GM12865 (cell line): ENCODE measurements at regions not wholly inside any gene's neighbourhood (a gene's known extent, or its start where the extent isn't known, plus 50 kb on each side); places are given as distances from the start of the nearest gene placed in this dataset.

ENCODE experiments used
- DNase-seq: peaks from one replicate; pipeline ENCODE4 v3.0.0; 2010; ENCODE audit warnings: low read depth
- H3K4me3 ChIP-seq: 2 replicates; pipeline ENCODE4 v1.5.1; 2011; ENCODE audit warnings: mild to moderate bottlenecking, low read depth, low read length, control low read depth
- TF ChIP-seq, protein P1 (sequence below): IDR thresholded peaks from 2 replicates; pipeline ENCODE4 v1.5.1; 2011; ENCODE audit warnings: low read length, control low read depth, low read depth, inconsistent platforms; ENCODE audit not compliant: insufficient read depth; ENCODE audit errors: missing control alignments

DNA sequence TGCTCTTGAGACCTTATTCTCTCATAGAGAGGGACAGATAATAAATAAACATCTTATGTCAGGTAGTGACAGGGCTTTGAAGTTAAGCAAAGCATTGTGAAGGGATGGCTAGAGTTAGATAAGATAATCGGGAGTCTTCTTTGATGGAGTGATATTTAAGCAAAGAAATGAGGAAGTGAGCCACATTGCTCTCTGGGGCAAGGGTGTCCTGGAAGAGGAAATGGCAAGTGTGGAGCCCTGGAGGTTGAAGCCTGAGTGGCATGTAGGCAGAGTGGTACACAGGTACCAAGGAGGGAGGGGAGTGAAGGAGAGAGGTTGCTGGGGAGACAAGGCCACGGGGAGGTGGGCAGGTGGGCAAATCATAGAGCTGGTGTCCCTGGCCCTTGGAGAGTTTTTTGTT, 110.2 kb downstream of the CTAGE1 start:
- DNase-seq = no peak
- H3K4me3 ChIP-seq = no peak overlapping the region
- TF ChIP-seq, protein P1, sequence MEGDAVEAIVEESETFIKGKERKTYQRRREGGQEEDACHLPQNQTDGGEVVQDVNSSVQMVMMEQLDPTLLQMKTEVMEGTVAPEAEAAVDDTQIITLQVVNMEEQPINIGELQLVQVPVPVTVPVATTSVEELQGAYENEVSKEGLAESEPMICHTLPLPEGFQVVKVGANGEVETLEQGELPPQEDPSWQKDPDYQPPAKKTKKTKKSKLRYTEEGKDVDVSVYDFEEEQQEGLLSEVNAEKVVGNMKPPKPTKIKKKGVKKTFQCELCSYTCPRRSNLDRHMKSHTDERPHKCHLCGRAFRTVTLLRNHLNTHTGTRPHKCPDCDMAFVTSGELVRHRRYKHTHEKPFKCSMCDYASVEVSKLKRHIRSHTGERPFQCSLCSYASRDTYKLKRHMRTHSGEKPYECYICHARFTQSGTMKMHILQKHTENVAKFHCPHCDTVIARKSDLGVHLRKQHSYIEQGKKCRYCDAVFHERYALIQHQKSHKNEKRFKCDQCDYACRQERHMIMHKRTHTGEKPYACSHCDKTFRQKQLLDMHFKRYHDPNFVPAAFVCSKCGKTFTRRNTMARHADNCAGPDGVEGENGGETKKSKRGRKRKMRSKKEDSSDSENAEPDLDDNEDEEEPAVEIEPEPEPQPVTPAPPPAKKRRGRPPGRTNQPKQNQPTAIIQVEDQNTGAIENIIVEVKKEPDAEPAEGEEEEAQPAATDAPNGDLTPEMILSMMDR = no peak

DNA sequence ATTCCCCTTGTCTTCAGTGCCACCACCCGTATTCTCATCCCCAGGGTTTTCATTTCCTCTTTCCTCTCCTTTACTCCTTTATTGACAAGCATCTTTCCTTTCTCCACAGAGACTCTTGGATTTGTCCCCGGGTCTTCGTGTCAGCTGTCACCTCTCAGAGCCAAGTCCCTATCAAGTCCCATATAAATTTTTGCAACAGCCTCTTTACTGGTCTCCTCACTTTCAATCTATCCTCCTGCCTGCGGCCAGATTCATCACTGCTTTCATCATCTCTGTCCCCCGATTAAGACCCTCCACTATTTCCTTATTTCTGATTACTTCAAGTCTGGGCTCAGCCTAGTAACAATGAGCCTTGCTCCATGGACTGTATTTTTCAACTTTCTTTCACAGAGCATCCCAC, 113.8 kb downstream of the CTAGE1 start:
- no peak for DNase-seq
- TF ChIP-seq, protein P1 = no peak
- H3K4me3 ChIP-seq = no peak overlapping the region

DNA sequence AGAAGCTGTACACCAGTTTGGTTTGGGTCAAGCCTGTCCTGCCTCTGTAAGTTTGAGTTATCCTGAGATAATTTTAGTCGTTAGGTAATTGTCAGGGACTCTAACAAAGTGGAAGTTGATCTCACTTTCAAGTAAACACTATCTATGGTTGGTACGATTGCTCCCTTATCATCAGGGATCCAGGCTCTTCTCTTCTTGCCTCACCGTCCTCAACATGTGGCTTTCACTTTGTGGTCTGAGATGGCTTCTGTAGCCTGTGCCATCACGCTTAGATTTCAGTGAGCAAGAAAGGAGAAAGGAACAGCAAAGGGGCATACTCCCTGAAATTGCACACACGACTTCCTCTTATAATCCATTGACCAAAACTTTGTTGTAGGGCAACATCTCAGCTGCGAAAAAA, 115.6 kb downstream of the CTAGE1 start:
- H3K4me3 ChIP-seq = no peak overlapping the region
- TF ChIP-seq, protein P1 = no peak
- DNase-seq = no peak

DNA sequence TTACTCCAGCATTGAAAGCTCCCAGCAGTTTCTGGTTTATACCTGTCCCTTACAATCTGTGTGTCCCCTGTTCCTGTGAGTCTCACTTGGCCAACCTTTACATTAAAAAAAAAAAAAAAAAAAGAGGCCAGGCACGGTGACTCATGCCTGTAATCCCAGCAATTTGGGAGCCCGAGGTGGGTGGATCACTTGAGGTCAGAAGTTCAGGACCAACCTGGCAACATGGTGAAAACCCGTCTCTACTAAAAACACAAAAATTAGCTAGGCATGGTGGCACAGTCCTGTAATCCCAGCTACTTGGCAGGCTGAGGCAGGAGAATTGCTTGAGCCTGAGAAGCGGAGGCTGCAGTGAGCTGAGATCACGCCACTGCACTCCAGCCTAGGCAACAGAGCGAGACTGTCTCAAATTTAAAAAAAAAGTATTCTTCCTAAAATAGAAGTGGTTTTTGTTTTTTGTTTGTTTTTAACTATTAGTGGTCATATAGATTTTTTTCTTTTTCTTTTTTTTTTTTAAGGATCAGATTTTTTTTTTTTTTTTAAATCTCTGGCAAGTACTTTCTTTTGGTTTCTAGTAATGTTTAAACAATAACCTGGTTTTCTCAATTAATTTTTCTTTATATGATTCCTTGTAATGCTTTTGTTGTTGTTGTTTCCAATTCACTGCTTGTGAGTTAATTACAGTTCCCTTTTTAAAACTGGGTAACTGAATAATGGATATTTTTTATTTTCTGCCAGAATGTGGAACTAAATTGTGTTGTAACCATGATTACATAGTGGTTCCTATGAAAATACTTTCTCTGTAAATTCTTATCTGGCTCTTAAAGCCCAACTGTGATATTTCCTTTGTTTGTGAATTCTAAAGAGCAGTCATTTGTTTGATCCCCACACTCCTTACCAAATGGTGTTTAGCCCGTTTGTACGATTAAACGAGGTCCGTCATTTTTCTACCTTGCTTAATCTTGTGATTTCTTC, 116.8 kb downstream of the CTAGE1 start:
- H3K4me3 ChIP-seq = no peak overlapping the region
- DNase-seq = no peak
- TF ChIP-seq, protein P1 = no peak

DNA sequence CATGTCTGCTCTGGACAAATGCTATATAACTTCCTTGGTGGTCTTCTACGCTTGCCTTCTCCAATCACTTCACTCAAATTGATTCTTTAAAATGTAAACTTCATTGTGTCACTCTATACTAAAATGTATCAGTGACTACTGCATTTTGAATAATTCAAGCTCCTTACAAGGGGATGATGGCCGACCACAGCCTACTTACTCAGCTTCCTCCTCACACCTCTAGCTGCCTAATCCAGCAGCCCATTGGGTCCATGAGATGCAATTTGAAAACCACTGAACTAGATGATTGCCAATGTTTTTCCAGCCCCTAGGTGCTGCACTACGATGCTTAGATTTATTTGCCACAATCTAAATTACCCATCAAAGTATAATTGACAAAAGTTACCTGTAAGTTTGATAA, 120.7 kb downstream of the CTAGE1 start:
- DNase-seq = no peak
- no peak overlapping the region for H3K4me3 ChIP-seq
- TF ChIP-seq, protein P1 = no peak

DNA sequence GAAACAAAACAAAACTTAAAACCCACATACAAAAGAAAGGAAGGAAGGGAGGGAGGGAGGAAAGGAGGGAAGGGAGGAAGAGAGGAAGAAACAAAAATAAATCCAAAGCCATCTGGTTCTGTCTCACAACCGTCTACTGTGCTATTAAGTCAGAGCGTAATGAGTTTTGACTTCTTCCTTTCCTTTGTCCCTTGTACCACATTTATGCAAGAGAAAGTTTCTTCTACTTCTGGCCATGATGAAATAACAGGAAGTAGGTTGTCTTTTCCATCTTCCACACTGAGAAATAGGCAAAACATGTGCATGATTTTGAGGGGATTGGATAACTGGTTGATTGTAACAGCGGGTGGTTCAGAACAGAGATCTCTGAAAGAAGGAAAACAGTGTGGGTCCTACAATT, 121.4 kb downstream of the CTAGE1 start:
- no peak for DNase-seq
- TF ChIP-seq, protein P1 = no peak
- no peak overlapping the region for H3K4me3 ChIP-seq

DNA sequence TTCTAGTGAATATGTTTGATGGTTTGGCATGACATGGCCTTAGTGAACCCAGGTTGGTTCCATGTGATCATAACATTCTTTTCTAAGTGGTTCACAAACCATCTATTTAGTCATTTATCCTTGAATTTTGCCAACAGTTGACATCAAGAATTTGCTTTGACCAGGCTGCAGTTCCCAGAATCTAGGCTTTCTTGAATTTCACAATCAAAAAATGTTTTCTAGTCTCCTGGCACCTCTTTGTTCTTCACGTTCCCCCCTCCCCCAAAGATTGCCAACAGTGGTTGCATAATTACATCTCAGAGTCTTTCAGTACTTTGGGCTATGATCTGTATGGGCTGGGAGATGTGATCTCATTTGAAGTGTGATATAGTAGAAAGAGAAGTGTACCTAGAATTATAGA, 124.0 kb downstream of the GATA6 start:
- no peak for DNase-seq
- TF ChIP-seq, protein P1 = no peak
- H3K4me3 ChIP-seq = no peak overlapping the region
